PC-3 (cell line): ENCODE measurements at regions not wholly inside any gene's neighbourhood (a gene's known extent, or its start where the extent isn't known, plus 50 kb on each side); places are given as distances from the start of the nearest gene placed in this dataset.

Experiments used
- ATAC-seq: fragments of 200-7000 bp; cut with Tn5 transposase; 2 replicates; pipeline ENCODE4 v1.9.1; 2020; ENCODE audit warnings: mild to moderate bottlenecking, moderate library complexity
- BruUV-seq: library from RNA; stranded (reverse); fragments of 400-500 nt; replicated peaks from 2 replicates; lab custom pipeline; 2021; lab: Mats Ljungman, UMichigan
- CTCF ChIA-PET: fragments of 300-600 bp; sonication (Branson Sonifier 250); formaldehyde crosslinking; loops from one replicate; lab custom pipeline; 2022; ENCODE audit warnings: antibody characterized with exemption; lab: Charles Lee
- POLR2A ChIA-PET: fragments of 300-600 bp; sonication (Branson Sonifier 250); formaldehyde crosslinking; loops from one replicate; lab custom pipeline; 2022; ENCODE audit warnings: antibody characterized with exemption; ENCODE audit not compliant: unreplicated experiment; lab: Charles Lee
- DNase-seq: peaks from one replicate; pipeline ENCODE4 v3.0.0-alpha.2; 2015
- H2AFZ ChIP-seq: fragments of 300-600 bp; sonication (generic); 2 replicates; pipeline ENCODE4 v1.6.0; 2016; ENCODE audit warnings: antibody characterized with exemption, low read length
- H3F3A ChIP-seq: fragments of 300-600 bp; sonication (generic); one replicate; pipeline ENCODE4 v1.6.0; 2017; ENCODE audit warnings: antibody characterized with exemption, low read length, control low read depth, mild to moderate bottlenecking; ENCODE audit not compliant: unreplicated experiment
- H3K27ac ChIP-seq: fragments of 300-600 bp; sonication (generic); 2 replicates; pipeline ENCODE4 v1.5.1; 2016; ENCODE audit warnings: mild to moderate bottlenecking, low read length
- H3K27me3 ChIP-seq: fragments of 300-600 bp; sonication (generic); 2 replicates; pipeline ENCODE4 v1.6.1; 2016; ENCODE audit warnings: low read length, mixed read lengths
- H3K36me3 ChIP-seq: fragments of 300-600 bp; sonication (generic); 2 replicates; pipeline ENCODE4 v1.6.1; 2016; ENCODE audit warnings: low read depth, mixed run types, low read length, mixed read lengths
- H3K4me1 ChIP-seq: fragments of 300-600 bp; sonication (generic); 2 replicates; pipeline ENCODE4 v1.5.1; 2016; ENCODE audit warnings: low read length; ENCODE audit not compliant: insufficient read depth
- H3K4me2 ChIP-seq: fragments of 300-600 bp; sonication (generic); 2 replicates; pipeline ENCODE4 v1.6.0; 2016; ENCODE audit warnings: low read length
- H3K4me3 ChIP-seq: fragments of 300-600 bp; sonication (generic); 2 replicates; pipeline ENCODE4 v1.5.1; 2016; ENCODE audit warnings: mild to moderate bottlenecking, low read length, mixed read lengths
- H3K79me2 ChIP-seq: fragments of 300-600 bp; sonication (generic); 2 replicates; pipeline ENCODE4 v1.6.1; 2017; ENCODE audit warnings: low read length, mixed read lengths
- H3K9ac ChIP-seq: fragments of 300-600 bp; sonication (generic); 2 replicates; pipeline ENCODE4 v1.6.0; 2016; ENCODE audit warnings: mild to moderate bottlenecking, low read length
- H3K9me2 ChIP-seq: fragments of 300-600 bp; sonication (generic); replicated peaks from 2 replicates; pipeline ENCODE4 v1.6.1; 2016; ENCODE audit warnings: mixed run types, low read length, mixed read lengths
- H3K9me3 ChIP-seq: fragments of 300-600 bp; sonication (generic); 2 replicates; pipeline ENCODE4 v1.6.1; 2016; ENCODE audit warnings: low read length, mixed read lengths
- H4K20me1 ChIP-seq: fragments of 300-600 bp; sonication (generic); 2 replicates; pipeline ENCODE4 v1.6.1; 2016; ENCODE audit warnings: low read length, mixed read lengths
- CTCF ChIP-seq: fragments of 300-600 bp; sonication (generic); conservative IDR thresholded peaks from 2 replicates; pipeline ENCODE4 v1.5.1; 2017; ENCODE audit warnings: antibody characterized with exemption, low read depth, mild to moderate bottlenecking, low read length
- EZH2 ChIP-seq: fragments of 300-600 bp; sonication (generic); IDR thresholded peaks from one replicate; pipeline ENCODE4 v1.6.1; 2017; ENCODE audit warnings: antibody characterized with exemption, mild to moderate bottlenecking, low read length; ENCODE audit not compliant: unreplicated experiment
- EZH2phosphoT487 ChIP-seq: fragments of 300-600 bp; sonication (generic); IDR thresholded peaks from 2 replicates; pipeline ENCODE4 v1.6.1; 2018; ENCODE audit warnings: mild to moderate bottlenecking, antibody characterized with exemption, low read length, borderline replicate concordance
- intact Hi-C: fragments of 100-400 bp; cut with micrococcal nuclease; formaldehyde crosslinking; loops from 2 replicates; pipeline ENCODE4 v1.9.0; 2023

GRCh38 chr10:105726149-105726548 is 1085.1 kb downstream of the SORCS3 start:
- H3K9me2 ChIP-seq, result no peaks in the 10 kb centered on the region
- no peak overlapping the region for H3K27ac ChIP-seq
- no peak for DNase-seq
- no peaks in the 10 kb centered on the region for H3K9me3 ChIP-seq
- no TSS peak for BruUV-seq
- intact Hi-C loops, result no loop called here
- TF ChIP-seq EZH2phosphoT487 (no peak), EZH2 (no peak), CTCF (no peak)
- ChIA-PET POLR2A (no interaction called here), CTCF (no interaction called here)
- no peaks in the 10 kb centered on the region for H4K20me1 ChIP-seq
- H3K27me3 ChIP-seq, result no peaks in the 10 kb centered on the region
- H3K36me3 ChIP-seq, result no peaks in the 10 kb centered on the region
- H2AFZ ChIP-seq, result no peak overlapping the region
- no peak overlapping the region for H3K4me2 ChIP-seq
- H3K4me1 ChIP-seq, result no peaks in the 10 kb centered on the region
- no peak overlapping the region for H3K9ac ChIP-seq
- no peak for ATAC-seq
- H3K4me3 ChIP-seq, result no peak overlapping the region
- H3F3A ChIP-seq, result no peaks in the 10 kb centered on the region
- no peaks in the 10 kb centered on the region for H3K79me2 ChIP-seq

- no peaks in the 10 kb centered on the region for H3K9me2 ChIP-seq
- ATAC-seq (no peak), DNase-seq (no peak)
- H4K20me1 ChIP-seq, result no peaks in the 10 kb centered on the region
- H3K27ac ChIP-seq, result no peak overlapping the region
- H3K9me3 ChIP-seq, result no peaks in the 10 kb centered on the region
- H3K27me3 ChIP-seq, result no peaks in the 10 kb centered on the region
- intact Hi-C loops, result no loop called here
- H3K4me1 ChIP-seq, result no peaks in the 10 kb centered on the region
- H2AFZ ChIP-seq, result no peak overlapping the region
- ChIA-PET POLR2A (no interaction called here), CTCF (no interaction called here)
- no peak overlapping the region for H3K4me2 ChIP-seq
- no peak overlapping the region for H3K4me3 ChIP-seq
- no TSS peak for BruUV-seq
- H3K79me2 ChIP-seq, result no peaks in the 10 kb centered on the region
- TF ChIP-seq EZH2phosphoT487 (no peak), EZH2 (no peak), CTCF (no peak)
- H3F3A ChIP-seq, result no peaks in the 10 kb centered on the region
- no peaks in the 10 kb centered on the region for H3K36me3 ChIP-seq
- no peak overlapping the region for H3K9ac ChIP-seq
Measured at GRCh38 chr10:105725007-105725406, 1083.9 kb downstream of the SORCS3 start.

- Histone ChIP-seq H3K36me3 (no peaks in the 10 kb centered on the region), H4K20me1 (no peaks in the 10 kb centered on the region), H3K27me3 (no peaks in the 10 kb centered on the region), H3K9me3 (no peaks in the 10 kb centered on the region), H3K79me2 (no peaks in the 10 kb centered on the region), H2AFZ (no peak overlapping the region), H3F3A (no peaks in the 10 kb centered on the region), H3K9me2 (no peaks in the 10 kb centered on the region), H3K4me1 (no peaks in the 10 kb centered on the region), H3K9ac (no peak overlapping the region), H3K27ac (no peak overlapping the region), H3K4me2 (no peak overlapping the region), H3K4me3 (no peak overlapping the region)
- no peak for DNase-seq
- CTCF ChIA-PET, result no interaction called here
- no TSS peak for BruUV-seq
- intact Hi-C loops, result no loop called here
- no peak for ATAC-seq
- POLR2A ChIA-PET, result no interaction called here
- TF ChIP-seq EZH2phosphoT487 (no peak), EZH2 (no peak), CTCF (no peak)
Measured at GRCh38 chr10:105718207-105718995, 1077.3 kb downstream of the SORCS3 start.
